ENCODE measurements at regions not wholly inside any gene's neighbourhood (a gene's known extent, or its start where the extent isn't known, plus 50 kb on each side); places are given as distances from the start of the nearest gene placed in this dataset.

DNA sequence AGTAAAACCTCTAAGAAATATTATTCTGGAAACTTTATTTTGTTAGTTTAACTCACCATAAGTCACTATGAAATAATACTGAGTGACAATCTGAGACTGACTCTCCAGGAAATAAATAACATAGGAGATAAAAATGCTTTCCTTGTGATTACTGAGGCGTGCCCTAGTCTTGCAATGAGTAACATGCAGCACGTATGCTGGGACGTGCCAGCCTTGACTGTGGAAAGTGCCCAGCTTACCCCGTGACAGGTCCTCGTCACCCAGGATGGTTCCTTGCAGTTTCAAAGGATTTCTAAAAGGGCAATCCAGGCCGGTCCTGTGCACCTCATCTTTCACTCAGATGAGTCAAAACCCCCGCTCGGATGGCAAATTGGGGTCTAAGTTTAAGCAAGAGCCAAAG, 720.8 kb upstream of the ADAMTS16 start:
- FAIRE-seq: no peak

DNA sequence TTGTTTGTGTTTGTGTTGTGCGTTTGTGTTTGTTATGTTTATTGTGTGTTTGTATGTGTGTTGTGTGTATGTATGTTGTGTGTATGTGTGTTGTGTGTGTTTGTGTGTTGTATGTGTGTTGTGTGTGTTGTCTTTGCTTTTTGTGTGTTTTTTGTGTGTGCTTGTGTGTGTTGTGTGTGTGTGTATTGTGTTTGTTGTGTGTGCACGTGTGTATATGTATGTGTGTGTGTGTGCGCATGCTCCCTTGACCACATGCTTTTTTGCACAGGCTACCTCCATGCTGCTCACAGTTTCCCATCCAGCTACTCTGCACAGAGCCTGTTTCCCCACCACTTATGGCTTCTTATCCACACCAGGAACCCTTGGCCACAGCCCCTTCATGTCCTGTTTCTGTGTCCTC, 720.0 kb upstream of the ADAMTS16 start:
- no peak for DNase-seq (ENCODE audit: low spot score in 2 of 2)
- no peak for FAIRE-seq

More for the DNA sequence above, 720.8 kb upstream of the ADAMTS16 start:
- DNase-seq (ENCODE audit: low spot score in 2 of 2): no peak

DNA sequence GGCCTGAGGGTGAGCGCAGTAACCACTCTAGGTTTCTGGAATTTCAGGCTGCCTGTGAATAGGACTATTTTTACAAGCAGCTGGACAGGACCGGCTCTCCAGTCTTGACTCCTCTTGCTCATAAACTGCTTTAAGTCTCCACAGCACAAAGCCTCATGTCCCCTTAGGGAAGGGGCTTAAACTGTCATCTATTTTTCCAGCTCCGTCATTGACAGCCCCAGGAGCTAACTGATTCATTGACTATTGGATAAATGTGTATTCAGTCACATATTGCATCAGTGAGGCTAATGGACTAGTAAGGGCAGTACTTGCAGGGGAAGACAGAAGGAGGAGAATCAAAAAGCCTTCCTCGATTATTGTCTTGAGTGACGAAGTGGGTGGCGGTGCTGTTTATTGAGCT, 719.4 kb upstream of the ADAMTS16 start:
- no peak for DNase-seq (ENCODE audit: low spot score in 2 of 2)
- no peak for FAIRE-seq

DNA sequence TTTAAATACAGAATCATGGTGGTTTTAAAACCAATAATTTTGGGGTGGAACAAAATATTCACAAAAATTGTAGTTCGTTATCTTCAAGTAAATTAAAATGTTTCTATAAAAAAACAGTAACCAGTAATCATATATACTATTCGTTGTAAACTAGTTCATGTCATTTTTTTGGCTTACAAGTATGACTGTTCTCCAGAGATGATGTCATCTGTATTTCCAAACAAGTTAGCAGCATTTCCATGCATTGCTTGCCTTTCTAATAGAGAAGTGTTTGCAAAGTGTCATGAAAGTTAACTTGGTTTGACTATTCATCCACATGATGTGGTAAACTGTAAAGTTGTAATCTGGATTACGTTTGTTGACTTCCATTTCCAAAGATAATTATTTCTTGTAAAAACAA, 717.9 kb upstream of the ADAMTS16 start:
- DNase-seq (ENCODE audit: low spot score in 2 of 2) (no peak), FAIRE-seq (no peak)

DNA sequence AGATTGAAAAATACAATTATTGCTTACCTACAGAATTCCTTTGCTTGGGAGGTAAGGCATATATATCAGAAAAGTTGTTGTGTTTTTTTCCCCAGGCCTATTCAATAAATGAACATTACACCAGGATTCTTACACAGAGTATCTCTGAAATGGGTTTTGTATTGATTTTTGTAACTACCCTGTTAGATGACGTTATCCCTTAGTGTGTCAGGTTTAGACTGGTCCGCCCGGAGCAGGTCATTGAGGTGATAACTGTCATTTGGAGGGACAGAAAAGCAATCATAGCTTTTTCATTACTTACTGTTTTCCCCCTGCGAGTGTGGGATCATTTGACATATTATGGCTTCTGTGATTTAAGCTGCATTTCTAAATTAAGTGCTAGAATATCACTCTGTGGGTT, 715.2 kb upstream of the ADAMTS16 start:
- no peak for DNase-seq (ENCODE audit: low spot score in 2 of 2)
- no peak for FAIRE-seq

DNA sequence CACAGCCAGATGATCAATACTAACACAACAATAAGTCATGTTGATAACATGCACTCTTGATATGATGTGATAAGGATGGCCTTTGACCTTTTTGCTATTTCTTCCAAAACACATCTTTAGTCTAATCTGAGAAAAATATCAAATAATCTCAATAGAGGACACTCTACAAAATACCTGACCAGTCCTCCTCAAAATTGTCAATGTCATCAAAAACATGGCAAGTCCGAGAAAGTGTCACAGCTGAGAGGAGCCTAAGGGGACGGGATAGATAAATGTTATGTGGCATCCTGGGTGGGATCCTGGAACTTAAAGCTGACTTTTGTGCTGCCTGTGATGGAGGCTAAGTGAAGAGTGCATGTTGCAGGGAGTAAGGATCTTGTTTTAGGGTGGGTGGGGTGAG, 699.6 kb upstream of the ADAMTS16 start:
- no peak for DNase-seq (ENCODE audit: low spot score in 2 of 2)
- no peak for FAIRE-seq

DNA sequence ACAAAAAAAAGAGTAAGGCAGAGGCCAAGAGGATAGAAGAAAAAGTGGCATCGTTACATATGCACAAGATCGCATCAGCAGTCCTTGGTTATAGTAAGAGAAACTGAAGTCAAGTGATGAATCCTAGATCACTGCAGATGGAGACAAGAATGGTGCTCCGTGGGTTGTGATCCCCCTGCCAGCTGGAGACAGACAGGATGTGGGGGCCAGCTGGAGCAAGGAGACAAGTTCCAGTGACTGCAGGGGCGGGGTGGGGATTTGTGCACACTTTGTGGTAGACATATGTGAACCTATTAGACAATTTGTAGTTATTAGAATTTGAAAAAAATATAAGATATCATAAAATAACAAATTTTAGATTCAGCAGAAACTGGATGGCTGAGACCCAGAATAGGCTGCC, 697.9 kb upstream of the ADAMTS16 start:
- no peak for FAIRE-seq

DNA sequence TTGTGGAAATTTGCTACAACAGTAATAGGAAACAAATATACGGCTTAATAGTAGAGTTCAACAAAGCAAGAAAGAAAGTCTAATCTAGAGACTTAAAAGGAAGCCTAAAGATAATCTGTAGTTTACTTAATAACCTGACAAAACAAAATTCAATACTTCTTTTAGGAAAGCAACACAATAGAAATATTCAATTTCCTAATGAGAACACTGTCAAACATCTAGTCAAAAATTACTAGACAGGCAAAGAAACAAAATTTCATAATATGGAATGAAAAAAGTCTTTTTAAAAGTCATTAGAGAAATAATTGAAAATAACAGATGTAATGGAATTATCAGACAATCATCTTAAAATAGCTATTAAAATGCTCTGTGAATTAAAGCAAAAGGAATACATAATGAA, 692.5 kb upstream of the ADAMTS16 start:
- FAIRE-seq (no peak), DNase-seq (ENCODE audit: low spot score in 2 of 2) (no peak)

More for the DNA sequence above, 697.9 kb upstream of the ADAMTS16 start:
- no peak for DNase-seq (ENCODE audit: low spot score in 2 of 2)

DNA sequence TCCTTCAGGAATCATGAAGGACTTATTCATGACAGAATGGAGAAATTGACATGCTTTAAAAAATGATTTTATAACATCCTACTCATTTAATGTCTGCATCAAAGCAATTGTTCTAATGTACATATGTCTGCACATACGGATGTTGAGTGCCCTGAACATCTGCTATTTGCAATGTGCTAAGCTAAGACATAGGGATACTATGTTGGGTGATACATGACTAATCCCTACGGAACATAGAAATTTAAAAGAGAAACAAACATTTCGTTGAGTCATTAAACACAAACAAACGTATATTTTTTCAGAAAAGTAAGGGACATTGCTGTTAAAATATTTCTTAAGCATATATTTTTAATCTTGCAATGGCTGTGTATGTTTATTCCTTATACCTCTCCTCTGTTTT, 686.5 kb upstream of the ADAMTS16 start:
- no peak for FAIRE-seq
- no peak for DNase-seq (ENCODE audit: low spot score in 2 of 2)

DNA sequence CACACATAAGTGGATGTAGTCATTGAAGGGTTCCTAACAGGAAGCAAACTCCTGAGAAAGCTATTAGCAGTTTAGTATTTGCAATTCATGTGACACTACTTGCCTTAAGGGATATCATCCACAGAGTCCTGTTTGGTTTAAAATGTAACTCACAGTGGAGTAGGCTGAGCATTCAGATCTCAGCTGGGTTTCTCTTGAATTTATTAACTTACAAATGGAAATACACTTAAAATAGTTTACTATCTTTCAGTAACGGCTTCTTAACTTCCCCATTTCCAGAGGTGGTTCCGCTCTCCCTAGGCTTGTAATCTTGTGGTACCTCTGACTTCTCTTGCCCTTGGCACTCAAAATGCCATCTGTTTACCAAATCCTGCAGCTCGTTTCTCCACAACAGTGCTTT, 660.7 kb upstream of the ADAMTS16 start:
- FAIRE-seq (no peak), DNase-seq (ENCODE audit: low spot score in 2 of 2) (no peak)

DNA sequence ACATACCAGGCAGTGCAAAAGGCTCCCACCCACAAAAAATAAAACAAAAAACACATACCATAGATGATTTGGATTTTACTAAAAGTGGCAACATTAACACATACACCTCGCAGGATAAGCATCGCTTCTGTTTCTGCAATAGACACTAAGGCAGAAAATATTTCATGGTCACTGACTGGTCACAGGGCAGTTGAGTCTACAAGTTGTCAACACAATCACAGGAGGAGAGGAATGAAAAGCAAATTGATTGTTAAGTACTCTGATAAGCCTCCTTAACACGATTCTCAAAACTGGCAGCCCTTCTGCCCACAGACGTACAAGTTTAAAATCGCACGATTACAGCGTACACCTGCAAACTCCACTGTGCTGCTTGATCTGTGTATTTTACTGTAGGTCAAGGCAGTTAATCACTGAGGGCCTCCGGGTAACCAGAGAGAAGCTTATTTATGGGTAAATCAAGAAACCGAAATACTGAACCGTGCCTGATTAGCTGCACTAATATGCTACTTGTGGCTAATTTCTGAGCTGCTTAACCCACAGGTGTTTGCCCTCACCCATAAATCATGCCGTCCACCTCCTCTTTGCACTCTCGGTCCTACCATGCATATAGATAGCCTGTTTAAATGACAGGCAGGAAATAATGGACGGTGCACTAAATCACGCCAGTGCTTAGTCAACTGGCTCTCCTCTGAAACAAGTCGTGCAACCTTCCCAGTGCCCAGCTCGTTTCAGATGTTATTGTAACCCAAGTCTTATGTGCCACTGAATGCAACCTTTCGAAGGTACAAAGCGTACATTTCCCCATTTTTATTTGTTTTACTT, 659.4 kb upstream of the ADAMTS16 start:
- no peak for FAIRE-seq
- DNase-seq (ENCODE audit: low spot score in 2 of 2): no peak

DNA sequence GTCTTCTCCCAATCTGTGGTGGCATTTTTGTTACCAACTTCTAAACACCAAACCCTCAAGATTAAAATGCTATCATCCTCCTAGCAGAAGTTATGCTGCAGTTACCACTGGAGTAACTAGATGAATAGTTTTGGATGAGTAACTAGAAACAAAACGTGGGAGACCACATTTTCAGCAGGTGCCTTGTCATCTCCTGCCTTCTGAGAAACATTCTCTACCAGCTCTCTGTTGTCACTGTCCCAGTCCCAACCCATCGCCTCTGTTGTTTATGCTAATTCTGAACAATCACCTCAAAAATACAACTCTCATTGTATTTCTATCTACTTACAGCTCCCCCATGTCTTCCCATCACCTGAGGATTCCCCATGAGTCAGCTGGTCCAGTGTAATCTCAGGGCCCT, 652.5 kb upstream of the ADAMTS16 start:
- FAIRE-seq (no peak), DNase-seq (ENCODE audit: low spot score in 2 of 2) (no peak)

DNA sequence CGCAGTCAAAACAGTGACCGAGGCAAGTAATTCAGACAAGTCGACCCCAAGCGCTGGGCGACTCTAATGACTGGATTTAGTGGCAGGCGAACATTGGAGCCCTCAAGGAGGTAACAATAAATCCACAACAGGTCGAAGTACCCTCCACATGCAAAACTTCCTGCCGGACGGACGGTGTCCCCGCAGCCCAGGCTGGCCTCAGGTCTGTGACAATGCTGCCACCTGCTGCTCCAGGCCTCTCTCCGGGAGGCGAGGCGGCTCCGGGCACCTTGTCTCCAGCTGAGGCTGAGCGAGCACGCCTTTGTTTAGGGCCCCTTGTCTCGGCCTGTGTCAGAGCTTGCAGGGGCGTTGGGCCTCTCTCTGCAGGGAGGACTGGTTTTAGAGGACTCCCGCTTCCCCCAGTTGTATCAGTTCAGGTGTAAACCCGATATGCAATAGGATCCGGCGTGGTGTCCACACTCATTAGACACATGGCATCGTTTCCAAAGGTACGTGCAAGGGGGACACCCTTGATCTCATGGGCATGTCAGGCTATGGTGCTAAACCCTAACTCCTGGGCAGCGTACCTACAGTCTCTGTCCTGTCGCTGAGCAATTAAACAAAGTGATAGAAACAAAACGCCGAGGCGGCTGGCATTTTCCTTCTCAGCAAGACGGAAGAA, 628.0 kb upstream of the ADAMTS16 start:
- DNase-seq (ENCODE audit: low spot score in 2 of 2) (peak in 1 of 2 donors; percentile 8), FAIRE-seq (no peak)

DNA sequence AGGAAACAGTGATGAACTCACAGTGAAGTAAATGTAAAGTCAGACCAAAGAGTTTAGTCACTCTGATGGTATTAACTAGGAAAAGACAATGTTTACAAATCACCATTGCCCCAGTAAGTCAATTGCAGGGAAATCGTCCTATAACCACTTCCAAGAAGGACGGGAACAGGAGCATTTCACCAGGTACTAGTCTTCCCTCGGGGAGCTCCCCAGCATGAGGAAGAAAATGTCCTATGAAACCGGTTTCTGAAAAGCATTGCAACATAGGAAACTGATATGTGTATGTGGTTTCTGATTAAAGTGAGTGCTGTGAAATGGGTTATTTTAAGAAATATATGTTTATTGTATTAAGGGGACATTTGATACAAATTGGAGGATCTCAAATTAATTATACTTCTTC, 626.7 kb upstream of the ADAMTS16 start:
- FAIRE-seq: no peak

DNA sequence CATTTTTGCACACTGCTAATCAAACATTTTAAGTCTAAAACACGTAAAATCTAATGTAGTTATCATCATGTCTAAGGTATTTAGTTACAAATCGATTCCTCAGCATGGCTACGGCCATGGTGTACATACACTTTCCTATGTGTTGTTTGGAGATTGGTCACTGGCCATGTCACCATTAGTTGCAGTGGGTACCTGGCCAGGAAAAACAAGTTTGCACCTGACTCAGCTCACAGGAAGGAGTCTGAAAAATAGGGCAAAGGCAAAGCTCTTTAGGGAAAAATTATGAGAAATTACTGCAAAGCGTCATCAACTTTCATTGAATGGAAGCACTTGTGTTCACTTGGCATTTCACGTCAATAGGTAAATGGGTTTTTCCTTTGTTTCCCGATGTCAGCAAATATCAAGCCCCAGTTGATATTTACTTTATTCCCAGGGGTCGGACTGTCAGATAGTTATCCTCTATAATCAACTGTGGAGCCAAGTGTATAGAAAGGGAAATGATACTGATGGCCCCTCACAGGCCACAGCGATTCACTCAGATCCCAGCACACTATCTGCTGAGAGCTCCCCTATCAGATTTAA, 626.0 kb upstream of the ADAMTS16 start:
- FAIRE-seq: no peak
- no peak for DNase-seq (ENCODE audit: low spot score in 2 of 2)

More for the DNA sequence above, 626.7 kb upstream of the ADAMTS16 start:
- no peak for DNase-seq (ENCODE audit: low spot score in 2 of 2)

DNA sequence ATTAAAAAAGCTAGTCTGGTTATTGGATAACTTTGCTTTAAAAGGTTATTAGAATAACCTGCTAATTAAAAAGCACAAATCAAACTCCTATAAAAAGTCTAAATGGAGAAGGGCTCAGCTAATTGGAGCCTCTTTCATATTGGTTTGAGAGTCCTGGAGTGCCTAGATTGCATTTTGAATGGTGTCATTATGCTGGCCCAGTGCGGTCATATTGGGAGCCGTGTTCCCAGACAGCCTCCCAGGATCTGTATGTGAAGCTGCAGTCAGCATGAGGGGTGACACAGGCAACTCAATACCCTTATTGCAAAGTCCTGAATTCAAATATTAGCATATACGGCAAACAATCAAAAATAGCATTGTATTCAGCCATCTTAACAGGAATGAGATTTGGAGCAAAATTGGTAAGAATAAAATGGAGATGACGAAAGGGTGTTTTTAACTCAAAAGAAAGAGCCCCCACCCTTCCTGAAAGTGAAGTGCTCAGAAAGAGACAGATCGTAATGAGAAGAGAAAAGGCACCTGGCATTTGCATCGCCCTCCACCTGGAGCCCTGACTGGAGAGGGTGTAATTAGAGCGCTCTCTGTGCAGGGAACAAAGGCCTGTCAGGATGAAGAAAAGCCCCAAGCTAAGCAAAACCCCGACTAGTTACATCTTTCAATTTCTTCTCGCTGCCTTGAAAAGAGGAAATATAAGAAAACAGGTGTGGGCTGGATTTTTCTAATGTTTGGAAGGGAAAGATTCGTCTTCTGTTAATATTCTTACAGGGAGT, 621.0 kb upstream of the ADAMTS16 start:
- DNase-seq (ENCODE audit: low spot score in 2 of 2): no peak

DNA sequence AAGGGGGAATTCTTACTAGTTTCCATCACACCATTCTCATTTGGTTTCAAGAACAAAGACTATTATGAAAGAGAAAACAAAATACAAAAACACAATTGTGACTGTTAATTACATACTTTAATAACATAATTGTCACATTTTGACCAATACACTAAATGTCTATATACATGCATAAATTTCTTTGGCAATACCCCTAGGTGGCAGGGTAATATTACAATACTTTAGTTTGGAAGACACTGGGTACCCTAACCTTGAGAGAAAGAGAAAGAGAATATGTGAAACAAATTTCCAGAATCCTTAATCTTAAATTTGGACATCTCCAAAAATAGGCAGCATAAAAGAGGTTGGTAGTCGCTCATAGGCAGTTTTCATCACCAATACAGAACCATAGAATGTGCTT, 619.6 kb upstream of the ADAMTS16 start:
- no peak for DNase-seq (ENCODE audit: low spot score in 2 of 2)
- no peak for FAIRE-seq

More for the DNA sequence above, 621.0 kb upstream of the ADAMTS16 start:
- FAIRE-seq: no peak

DNA sequence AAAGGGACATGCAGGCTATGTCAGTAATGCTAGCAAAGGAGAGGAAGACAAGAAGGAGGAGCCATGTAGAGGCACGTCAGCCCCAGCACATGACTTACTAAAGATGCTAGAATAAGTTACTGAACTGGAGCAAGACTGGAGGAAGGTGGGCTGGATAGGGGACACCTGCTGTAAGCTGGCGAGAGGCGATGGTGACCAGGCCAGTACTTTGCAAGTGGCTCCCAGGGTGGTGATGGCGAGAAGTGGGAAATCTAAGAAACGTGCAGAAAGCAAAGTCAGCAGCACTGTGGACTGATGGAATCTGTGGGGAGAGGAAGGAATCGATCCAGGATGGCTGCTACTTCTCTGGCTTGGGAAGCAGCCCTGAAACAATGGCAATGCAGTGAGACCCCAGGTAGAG, 617.1 kb upstream of the ADAMTS16 start:
- no peak for DNase-seq (ENCODE audit: low spot score in 2 of 2)
- FAIRE-seq: no peak

DNA sequence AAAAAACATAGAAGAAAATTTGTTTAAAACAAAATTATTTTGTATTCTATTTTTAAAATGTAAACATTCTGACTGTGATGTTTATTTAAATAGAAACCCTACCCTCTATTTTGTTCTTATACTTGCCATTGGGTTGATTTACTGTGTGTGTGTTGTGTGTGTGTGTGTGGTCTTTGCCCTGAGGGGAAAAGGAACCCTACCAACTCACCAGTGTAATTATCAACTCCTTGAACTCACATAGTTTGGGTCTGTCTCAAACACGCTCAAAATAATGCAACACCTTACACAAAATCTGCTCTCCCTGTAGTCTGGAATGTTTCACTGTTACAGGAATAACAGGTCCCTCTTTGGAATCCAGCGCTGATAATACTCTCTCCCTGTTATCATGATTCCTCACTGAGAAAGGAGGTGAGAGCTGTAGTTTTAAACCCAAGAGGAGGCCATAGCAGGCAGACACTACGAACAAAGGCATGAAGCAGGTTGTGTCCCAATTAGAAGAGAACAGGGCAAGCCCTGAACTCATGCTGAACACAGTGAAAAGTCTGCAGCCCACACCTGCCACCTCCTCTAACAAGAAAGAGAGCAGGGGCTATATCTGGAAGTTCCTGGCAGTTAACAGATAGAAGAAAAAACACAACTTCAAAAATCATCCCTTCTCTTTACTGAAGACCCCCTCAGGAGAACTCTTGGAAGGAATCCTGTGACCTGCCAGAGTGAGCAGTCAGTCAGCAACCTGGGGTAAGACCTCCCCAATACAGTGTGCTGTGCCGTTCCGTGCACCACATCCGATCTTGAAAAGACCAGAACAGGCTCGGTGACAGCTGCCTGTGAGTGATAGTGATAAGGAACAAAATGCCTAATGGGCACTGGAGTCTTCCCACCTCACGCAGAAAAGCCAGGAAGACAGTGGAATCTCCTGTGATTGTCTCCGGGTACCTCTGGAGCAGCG, 608.1 kb upstream of the ADAMTS16 start:
- DNase-seq (ENCODE audit: low spot score in 2 of 2) (no peak), FAIRE-seq (no peak)

DNA sequence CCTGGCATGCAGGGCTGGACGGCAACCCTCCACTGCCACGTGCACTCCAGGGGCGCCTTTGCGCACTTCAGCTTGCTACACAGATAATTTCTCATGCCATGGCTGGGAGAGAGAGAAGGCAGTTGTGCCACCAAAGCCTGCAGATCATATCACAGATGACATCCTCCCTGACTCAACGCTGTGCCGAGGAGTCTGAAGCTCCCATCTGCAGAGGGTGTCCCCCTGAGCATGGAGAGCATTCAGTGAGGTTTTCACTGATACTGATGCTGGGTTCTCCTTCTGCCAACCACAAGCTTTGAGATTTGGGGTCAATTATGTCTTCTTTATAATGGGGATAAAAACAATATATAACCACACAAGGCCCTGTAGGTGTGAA, 607.4 kb upstream of the ADAMTS16 start:
- DNase-seq (ENCODE audit: low spot score in 2 of 2): no peak
- FAIRE-seq: no peak

All from frontal cortex (tissue), 3 donors.